ENCODE measurements at regions not wholly inside any gene's neighbourhood (a gene's known extent, or its start where the extent isn't known, plus 50 kb on each side); places are given as distances from the start of the nearest gene placed in this dataset.

DNA sequence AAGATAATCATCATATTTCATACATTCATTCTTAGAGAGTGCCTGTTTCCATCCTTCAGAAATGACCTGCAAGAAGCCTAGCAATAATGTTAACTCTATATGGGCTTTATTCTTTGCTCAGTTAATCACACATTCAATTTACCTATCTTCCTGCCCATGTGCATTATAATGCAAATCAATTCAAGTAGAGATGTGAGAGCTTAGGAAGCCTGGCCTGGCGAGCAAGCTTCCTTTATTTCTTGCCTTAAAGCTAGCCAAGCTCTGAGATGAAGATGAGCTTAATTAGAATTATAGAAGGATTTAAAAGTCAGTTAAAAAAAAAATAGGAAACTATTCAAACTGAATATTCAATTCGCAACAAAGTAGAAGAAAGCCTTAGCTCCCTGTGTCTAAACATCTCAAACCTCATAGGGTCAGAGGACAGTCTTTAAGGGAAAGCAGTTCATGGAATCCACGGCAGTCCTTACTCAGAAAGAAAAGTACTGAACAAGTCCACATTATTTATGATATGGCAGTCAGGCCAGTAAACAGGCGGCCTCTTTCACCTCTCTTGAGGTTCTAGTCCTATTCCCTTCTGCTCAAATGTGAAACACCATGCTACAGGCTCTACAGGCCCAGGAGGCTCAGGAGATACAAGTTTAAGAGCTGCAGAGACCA lies 214.1 kb downstream of the TFEC start:
- H3K4me1 Mint-ChIP-seq, result peaks cover 39% of the 10 kb centered on the region
- TF ChIP-seq, protein P1, sequence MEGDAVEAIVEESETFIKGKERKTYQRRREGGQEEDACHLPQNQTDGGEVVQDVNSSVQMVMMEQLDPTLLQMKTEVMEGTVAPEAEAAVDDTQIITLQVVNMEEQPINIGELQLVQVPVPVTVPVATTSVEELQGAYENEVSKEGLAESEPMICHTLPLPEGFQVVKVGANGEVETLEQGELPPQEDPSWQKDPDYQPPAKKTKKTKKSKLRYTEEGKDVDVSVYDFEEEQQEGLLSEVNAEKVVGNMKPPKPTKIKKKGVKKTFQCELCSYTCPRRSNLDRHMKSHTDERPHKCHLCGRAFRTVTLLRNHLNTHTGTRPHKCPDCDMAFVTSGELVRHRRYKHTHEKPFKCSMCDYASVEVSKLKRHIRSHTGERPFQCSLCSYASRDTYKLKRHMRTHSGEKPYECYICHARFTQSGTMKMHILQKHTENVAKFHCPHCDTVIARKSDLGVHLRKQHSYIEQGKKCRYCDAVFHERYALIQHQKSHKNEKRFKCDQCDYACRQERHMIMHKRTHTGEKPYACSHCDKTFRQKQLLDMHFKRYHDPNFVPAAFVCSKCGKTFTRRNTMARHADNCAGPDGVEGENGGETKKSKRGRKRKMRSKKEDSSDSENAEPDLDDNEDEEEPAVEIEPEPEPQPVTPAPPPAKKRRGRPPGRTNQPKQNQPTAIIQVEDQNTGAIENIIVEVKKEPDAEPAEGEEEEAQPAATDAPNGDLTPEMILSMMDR (IDR thresholded peaks at IDR 0.05), result no peak
- H3K9me3 Mint-ChIP-seq, result no peaks in the 10 kb centered on the region
- no peaks in the 10 kb centered on the region for H3K27me3 Mint-ChIP-seq (ENCODE audit: low read depth, poor library complexity)
- DNase-seq, result no peak
- H3K4me3 Mint-ChIP-seq, result no peak overlapping the region
- H3K27ac Mint-ChIP-seq, result no peak overlapping the region
- H3K36me3 Mint-ChIP-seq (ENCODE audit: low read depth), result no peaks in the 10 kb centered on the region

DNA sequence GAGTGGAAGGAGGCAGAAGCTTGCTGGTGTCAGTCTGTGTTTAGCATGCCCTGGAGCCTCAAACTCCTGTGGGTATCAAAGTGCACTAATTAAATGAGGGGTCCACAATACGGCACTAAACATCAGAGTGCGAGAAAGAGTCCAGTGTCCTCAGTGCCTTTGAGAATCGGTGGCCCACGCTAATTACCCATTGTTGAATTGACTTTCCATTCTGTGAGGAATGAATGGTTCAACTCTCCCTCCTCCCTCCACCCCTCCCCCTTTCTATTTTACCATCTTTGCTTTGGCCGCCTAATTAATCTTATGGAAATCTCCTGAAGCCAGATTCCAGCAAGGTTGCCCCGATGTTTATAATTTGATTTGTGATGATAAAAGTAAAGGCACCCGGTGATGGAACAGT lies 217.8 kb downstream of the TFEC start:
- peaks cover 3% of the 10 kb centered on the region for H3K27me3 Mint-ChIP-seq (ENCODE audit: low read depth, poor library complexity)
- no peak for DNase-seq

DNA sequence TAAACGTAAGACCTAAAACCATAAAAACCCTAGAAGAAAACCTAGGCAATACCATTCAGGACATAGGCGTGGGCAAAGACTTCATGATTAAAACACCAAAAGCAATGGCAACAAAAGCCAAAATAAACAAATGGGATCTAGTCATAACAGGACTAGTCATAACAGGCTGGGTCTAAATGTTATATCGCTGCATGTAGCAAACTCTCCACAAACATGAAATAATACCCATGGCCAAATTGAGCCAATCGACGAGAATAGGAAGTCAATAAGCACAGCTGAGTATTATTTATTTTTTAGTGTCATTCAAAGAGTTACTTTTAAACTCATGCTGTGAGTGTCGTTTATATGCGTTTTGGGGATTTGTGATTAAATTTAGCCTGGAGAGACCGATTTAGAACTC lies 225.1 kb downstream of the TFEC start:
- Mint-ChIP-seq H3K27ac (no peak overlapping the region), H3K4me1 (peaks cover 8% of the 10 kb centered on the region), H3K27me3 (ENCODE audit: low read depth, poor library complexity) (peaks cover 5% of the 10 kb centered on the region), H3K36me3 (ENCODE audit: low read depth) (no peaks in the 10 kb centered on the region), H3K4me3 (no peak overlapping the region), H3K9me3 (no peaks in the 10 kb centered on the region)
- no peak for DNase-seq
- TF ChIP-seq, protein P1 (IDR thresholded peaks at IDR 0.05), result no peak

More for the DNA sequence above, 217.8 kb downstream of the TFEC start:
- Mint-ChIP-seq H3K9me3 (no peaks in the 10 kb centered on the region), H3K4me1 (peaks cover 34% of the 10 kb centered on the region), H3K27ac (no peak overlapping the region), H3K36me3 (ENCODE audit: low read depth) (no peaks in the 10 kb centered on the region), H3K4me3 (no peak overlapping the region)
- TF ChIP-seq, protein P1 (IDR thresholded peaks at IDR 0.05), result no peak

DNA sequence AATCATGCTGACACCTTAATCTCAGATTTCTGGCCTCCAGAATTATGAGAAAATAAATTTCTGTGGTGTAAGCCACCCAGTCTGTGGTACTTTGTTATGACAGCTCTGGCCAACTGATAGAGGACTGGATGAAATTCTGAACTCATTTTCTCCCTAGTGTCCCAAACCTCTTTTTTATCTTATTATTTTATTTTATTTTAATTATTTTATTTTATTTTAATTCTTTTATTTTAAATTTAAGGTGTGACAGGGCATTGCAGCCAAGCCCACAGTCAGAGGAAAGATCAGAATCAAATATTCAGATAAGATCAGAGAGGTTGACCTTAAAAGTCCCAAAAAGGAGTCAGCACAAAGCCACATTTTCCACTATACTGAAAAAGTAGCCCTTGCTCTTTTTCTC lies 228.1 kb downstream of the TFEC start:
- no peak overlapping the region for H3K4me3 Mint-ChIP-seq
- TF ChIP-seq, protein P1 (IDR thresholded peaks at IDR 0.05), result no peak
- no peaks in the 10 kb centered on the region for H3K36me3 Mint-ChIP-seq (ENCODE audit: low read depth)
- no peak for DNase-seq
- H3K4me1 Mint-ChIP-seq, result peaks cover 10% of the 10 kb centered on the region
- no peak overlapping the region for H3K27ac Mint-ChIP-seq
- no peaks in the 10 kb centered on the region for H3K9me3 Mint-ChIP-seq
- H3K27me3 Mint-ChIP-seq (ENCODE audit: low read depth, poor library complexity), result peaks cover 7% of the 10 kb centered on the region

DNA sequence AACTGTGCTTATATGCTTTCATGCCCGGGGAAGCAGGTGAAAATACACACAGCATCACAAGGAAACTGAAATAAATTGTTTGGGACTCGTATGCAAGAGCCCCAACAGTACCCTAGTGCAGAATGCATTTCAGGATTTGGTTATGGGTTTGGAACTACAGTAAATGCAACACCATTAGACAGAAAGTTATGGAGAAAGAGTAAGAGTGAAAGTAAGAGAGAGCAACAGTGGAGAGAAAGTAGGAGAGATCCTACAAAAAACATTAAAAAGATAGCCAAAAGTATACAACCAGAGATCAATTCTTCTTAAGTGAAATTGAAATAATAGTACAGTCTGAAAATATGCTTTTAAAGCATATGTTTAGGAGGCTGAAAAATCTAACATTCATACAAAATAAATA lies 231.1 kb downstream of the TFEC start:
- Mint-ChIP-seq H3K4me3 (no peak overlapping the region), H3K27me3 (ENCODE audit: low read depth, poor library complexity) (peaks cover 4% of the 10 kb centered on the region), H3K27ac (no peak overlapping the region), H3K36me3 (ENCODE audit: low read depth) (no peaks in the 10 kb centered on the region), H3K4me1 (peaks cover 20% of the 10 kb centered on the region), H3K9me3 (no peaks in the 10 kb centered on the region)
- no peak for DNase-seq
- TF ChIP-seq, protein P1 (IDR thresholded peaks at IDR 0.05), result no peak

All from nephron progenitor cell (in vitro differentiated cells).